Esophagus squamous epithelium (tissue), 4 donors: ENCODE measurements at regions not wholly inside any gene's neighbourhood (a gene's known extent, or its start where the extent isn't known, plus 50 kb on each side); places are given as distances from the start of the nearest gene placed in this dataset.

Experiments used
- POLR2A ChIP-seq, 4 donors: fragments of 450-650 bp; IDR thresholded peaks; one replicate each; pipeline ENCODE4 v1.6.1; 2017; ENCODE audit warnings: antibody characterized with exemption in 4 of 4, mild to moderate bottlenecking in 4 of 4, moderate library complexity in 3 of 4
- TF ChIP-seq, protein P1 (sequence below), 6 experiments: fragments of 450-650 bp in 4 of 6; fragments of 200-600 bp in 2 of 6; sonication (generic) in 2 of 6; IDR thresholded peaks; one replicate each; pipeline ENCODE4 v1.5.1; 2016 to 2019; ENCODE audit warnings: antibody characterized with exemption in 6 of 6, mild to moderate bottlenecking in 4 of 6, moderate library complexity in 4 of 6

DNA sequence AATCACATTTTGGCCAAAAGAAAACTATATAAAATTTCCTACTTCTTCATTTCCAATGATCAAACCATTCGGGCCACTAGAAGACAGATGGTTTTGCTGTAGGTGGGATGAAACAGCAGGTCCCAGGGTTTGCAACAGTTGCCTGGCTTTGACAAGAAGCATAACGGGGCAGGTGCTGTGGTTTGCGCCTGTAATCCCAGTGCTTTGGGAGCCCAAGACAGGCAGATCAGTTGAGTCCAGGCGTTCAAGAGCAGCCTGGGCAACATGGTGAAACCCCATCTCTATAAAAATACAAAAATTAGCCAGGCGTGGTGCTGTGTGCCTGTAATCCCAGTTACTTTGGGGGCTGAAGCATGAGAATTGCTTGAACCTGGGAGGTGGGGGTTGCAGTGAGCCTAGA is 81.4 kb upstream of the XPO1 start:
- TF ChIP-seq, protein P1, sequence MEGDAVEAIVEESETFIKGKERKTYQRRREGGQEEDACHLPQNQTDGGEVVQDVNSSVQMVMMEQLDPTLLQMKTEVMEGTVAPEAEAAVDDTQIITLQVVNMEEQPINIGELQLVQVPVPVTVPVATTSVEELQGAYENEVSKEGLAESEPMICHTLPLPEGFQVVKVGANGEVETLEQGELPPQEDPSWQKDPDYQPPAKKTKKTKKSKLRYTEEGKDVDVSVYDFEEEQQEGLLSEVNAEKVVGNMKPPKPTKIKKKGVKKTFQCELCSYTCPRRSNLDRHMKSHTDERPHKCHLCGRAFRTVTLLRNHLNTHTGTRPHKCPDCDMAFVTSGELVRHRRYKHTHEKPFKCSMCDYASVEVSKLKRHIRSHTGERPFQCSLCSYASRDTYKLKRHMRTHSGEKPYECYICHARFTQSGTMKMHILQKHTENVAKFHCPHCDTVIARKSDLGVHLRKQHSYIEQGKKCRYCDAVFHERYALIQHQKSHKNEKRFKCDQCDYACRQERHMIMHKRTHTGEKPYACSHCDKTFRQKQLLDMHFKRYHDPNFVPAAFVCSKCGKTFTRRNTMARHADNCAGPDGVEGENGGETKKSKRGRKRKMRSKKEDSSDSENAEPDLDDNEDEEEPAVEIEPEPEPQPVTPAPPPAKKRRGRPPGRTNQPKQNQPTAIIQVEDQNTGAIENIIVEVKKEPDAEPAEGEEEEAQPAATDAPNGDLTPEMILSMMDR (IDR thresholded peaks at IDR 0.05): no peak
- no peak for TF ChIP-seq POLR2A (IDR thresholded peaks at IDR 0.05)
